A549 (cell line): ENCODE measurements at regions not wholly inside any gene's neighbourhood (a gene's known extent, or its start where the extent isn't known, plus 50 kb on each side); places are given as distances from the start of the nearest gene placed in this dataset.

Experiments
- EP300 ChIP-seq, 2 experiments: fragments of >200 bp; sonication (Bioruptor Twin); formaldehyde crosslinking; IDR thresholded peaks; 2 replicates in 1 of 2; 3 replicates in 1 of 2; pipeline ENCODE4 v1.6.1; 2016 to 2017
- JUN ChIP-seq, 2 experiments: fragments of >200 bp; sonication (Bioruptor Twin); formaldehyde crosslinking; IDR thresholded peaks; 2 replicates in 1 of 2; 3 replicates in 1 of 2; pipeline ENCODE4 v1.6.1; 2016 to 2017
- POLR2A ChIP-seq: IDR thresholded peaks from 2 replicates; pipeline ENCODE4 v1.6.1; 2012; ENCODE audit warnings: mild to moderate bottlenecking, low read length
- RAD21 ChIP-seq, 2 experiments: fragments of >200 bp in 1 of 2; sonication (Bioruptor Twin) in 1 of 2; formaldehyde crosslinking in 1 of 2; IDR thresholded peaks in 1 of 2; conservative IDR thresholded peaks in 1 of 2; 2 replicates in 1 of 2; 3 replicates in 1 of 2; pipeline ENCODE4 v1.6.1; 2012 to 2018; ENCODE audit warnings: inconsistent platforms in 1 of 2
- SMC3 ChIP-seq: fragments of >200 bp; sonication (Bioruptor Twin); formaldehyde crosslinking; IDR thresholded peaks from 3 replicates; pipeline ENCODE4 v1.6.1; 2018; ENCODE audit warnings: inconsistent platforms
- TF ChIP-seq, protein P1 (sequence below): fragments of >200 bp; sonication (Bioruptor Twin); formaldehyde crosslinking; IDR thresholded peaks from 3 replicates; pipeline ENCODE4 v1.5.1; 2016

DNA sequence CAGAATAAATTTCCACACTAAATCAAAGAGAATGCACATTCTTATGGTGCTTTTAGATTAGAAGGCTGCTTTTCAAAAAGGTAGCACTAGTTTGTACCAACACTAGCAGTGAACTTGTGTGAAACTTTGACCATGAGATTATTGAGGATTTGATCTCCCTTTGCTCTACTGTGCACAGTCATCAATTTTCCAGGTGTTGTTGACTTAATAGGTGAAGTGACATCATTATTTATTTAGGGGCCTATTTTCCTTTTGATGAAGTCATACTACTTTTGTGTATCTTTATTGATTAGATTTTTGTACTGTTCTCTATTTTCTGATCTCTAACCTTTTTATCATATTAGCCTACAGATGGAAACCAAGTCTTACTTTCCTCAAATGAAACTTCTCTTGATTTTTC lies 507.9 kb upstream of the LCORL start:
- TF ChIP-seq POLR2A (no peak), JUN (IDR thresholded peaks at IDR 0.05) (no peak), EP300 (IDR thresholded peaks at IDR 0.05) (no peak), SMC3 (no peak), RAD21 (conservative IDR thresholded peaks at IDR 0.05 in 1 of 2, IDR thresholded peaks at IDR 0.05 in 1 of 2) (no peak)
- TF ChIP-seq, protein P1, sequence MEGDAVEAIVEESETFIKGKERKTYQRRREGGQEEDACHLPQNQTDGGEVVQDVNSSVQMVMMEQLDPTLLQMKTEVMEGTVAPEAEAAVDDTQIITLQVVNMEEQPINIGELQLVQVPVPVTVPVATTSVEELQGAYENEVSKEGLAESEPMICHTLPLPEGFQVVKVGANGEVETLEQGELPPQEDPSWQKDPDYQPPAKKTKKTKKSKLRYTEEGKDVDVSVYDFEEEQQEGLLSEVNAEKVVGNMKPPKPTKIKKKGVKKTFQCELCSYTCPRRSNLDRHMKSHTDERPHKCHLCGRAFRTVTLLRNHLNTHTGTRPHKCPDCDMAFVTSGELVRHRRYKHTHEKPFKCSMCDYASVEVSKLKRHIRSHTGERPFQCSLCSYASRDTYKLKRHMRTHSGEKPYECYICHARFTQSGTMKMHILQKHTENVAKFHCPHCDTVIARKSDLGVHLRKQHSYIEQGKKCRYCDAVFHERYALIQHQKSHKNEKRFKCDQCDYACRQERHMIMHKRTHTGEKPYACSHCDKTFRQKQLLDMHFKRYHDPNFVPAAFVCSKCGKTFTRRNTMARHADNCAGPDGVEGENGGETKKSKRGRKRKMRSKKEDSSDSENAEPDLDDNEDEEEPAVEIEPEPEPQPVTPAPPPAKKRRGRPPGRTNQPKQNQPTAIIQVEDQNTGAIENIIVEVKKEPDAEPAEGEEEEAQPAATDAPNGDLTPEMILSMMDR = no peak
